ENCODE measurements at regions not wholly inside any gene's neighbourhood (a gene's known extent, or its start where the extent isn't known, plus 50 kb on each side); places are given as distances from the start of the nearest gene placed in this dataset.

- Histone ChIP-seq H3K36me3 (ENCODE audit: low read depth) (no peaks in the 10 kb centered on the region), H3K9me3 (ENCODE audit: severe bottlenecking) (no peaks in the 10 kb centered on the region), H3K4me3 (ENCODE audit: severe bottlenecking) (no peak overlapping the region), H3K4me1 (ENCODE audit: insufficient read depth, poor library complexity, severe bottlenecking) (no peaks in the 10 kb centered on the region), H3K27ac (ENCODE audit: poor library complexity, severe bottlenecking) (no peak overlapping the region), H3K27me3 (ENCODE audit: insufficient read depth, poor library complexity, severe bottlenecking) (no peaks in the 10 kb centered on the region)
- TF ChIP-seq CTCF (IDR thresholded peaks at IDR 0.05; ENCODE audit: poor library complexity, severe bottlenecking): no peak
- no peak for DNase-seq (ENCODE audit: low spot score)
- ATAC-seq (ENCODE audit: low read depth): no peak
Observed at GRCh38 chr14:84197704-84198103, 1332.2 kb upstream of the FLRT2 start.

- Histone ChIP-seq H3K4me3 (ENCODE audit: severe bottlenecking) (no peak overlapping the region), H3K27ac (ENCODE audit: poor library complexity, severe bottlenecking) (no peak overlapping the region), H3K9me3 (ENCODE audit: severe bottlenecking) (no peaks in the 10 kb centered on the region), H3K36me3 (ENCODE audit: low read depth) (no peaks in the 10 kb centered on the region), H3K27me3 (ENCODE audit: insufficient read depth, poor library complexity, severe bottlenecking) (no peaks in the 10 kb centered on the region), H3K4me1 (ENCODE audit: insufficient read depth, poor library complexity, severe bottlenecking) (no peaks in the 10 kb centered on the region)
- DNase-seq (ENCODE audit: low spot score) (no peak), ATAC-seq (ENCODE audit: low read depth) (no peak)
- no peak for TF ChIP-seq CTCF (IDR thresholded peaks at IDR 0.05; ENCODE audit: poor library complexity, severe bottlenecking)
Observed at GRCh38 chr14:84202486-84202885, 1327.5 kb upstream of the FLRT2 start.

GRCh38 chr14:84203896-84204295 lies 1326.0 kb upstream of the FLRT2 start:
- Histone ChIP-seq H3K4me3 (ENCODE audit: severe bottlenecking) (no peak overlapping the region), H3K4me1 (ENCODE audit: insufficient read depth, poor library complexity, severe bottlenecking) (no peaks in the 10 kb centered on the region), H3K27me3 (ENCODE audit: insufficient read depth, poor library complexity, severe bottlenecking) (no peaks in the 10 kb centered on the region), H3K36me3 (ENCODE audit: low read depth) (no peaks in the 10 kb centered on the region), H3K9me3 (ENCODE audit: severe bottlenecking) (no peaks in the 10 kb centered on the region), H3K27ac (ENCODE audit: poor library complexity, severe bottlenecking) (no peak overlapping the region)
- no peak for DNase-seq (ENCODE audit: low spot score)
- no peak for TF ChIP-seq CTCF (IDR thresholded peaks at IDR 0.05; ENCODE audit: poor library complexity, severe bottlenecking)
- ATAC-seq (ENCODE audit: low read depth): no peak

- Histone ChIP-seq H3K9me3 (ENCODE audit: severe bottlenecking) (no peaks in the 10 kb centered on the region), H3K4me3 (ENCODE audit: severe bottlenecking) (no peak overlapping the region), H3K36me3 (ENCODE audit: low read depth) (no peaks in the 10 kb centered on the region), H3K27me3 (ENCODE audit: insufficient read depth, poor library complexity, severe bottlenecking) (no peaks in the 10 kb centered on the region), H3K27ac (ENCODE audit: poor library complexity, severe bottlenecking) (no peak overlapping the region), H3K4me1 (ENCODE audit: insufficient read depth, poor library complexity, severe bottlenecking) (no peaks in the 10 kb centered on the region)
- TF ChIP-seq CTCF (IDR thresholded peaks at IDR 0.05; ENCODE audit: poor library complexity, severe bottlenecking): no peak
- ATAC-seq (ENCODE audit: low read depth): no peak
- no peak for DNase-seq (ENCODE audit: low spot score)
Observed at GRCh38 chr14:84208451-84208850, 1321.5 kb upstream of the FLRT2 start.

- Histone ChIP-seq H3K27ac (ENCODE audit: poor library complexity, severe bottlenecking) (no peak overlapping the region), H3K36me3 (ENCODE audit: low read depth) (no peaks in the 10 kb centered on the region), H3K27me3 (ENCODE audit: insufficient read depth, poor library complexity, severe bottlenecking) (no peaks in the 10 kb centered on the region), H3K4me3 (ENCODE audit: severe bottlenecking) (no peak overlapping the region), H3K4me1 (ENCODE audit: insufficient read depth, poor library complexity, severe bottlenecking) (no peaks in the 10 kb centered on the region), H3K9me3 (ENCODE audit: severe bottlenecking) (no peaks in the 10 kb centered on the region)
- DNase-seq (ENCODE audit: low spot score) (no peak), ATAC-seq (ENCODE audit: low read depth) (no peak)
- no peak for TF ChIP-seq CTCF (IDR thresholded peaks at IDR 0.05; ENCODE audit: poor library complexity, severe bottlenecking)
Observed at GRCh38 chr14:84209031-84209430, 1320.9 kb upstream of the FLRT2 start.

Measured in RWPE2 (cell line).